Prostate gland (tissue), 2 donors: ENCODE measurements at regions not wholly inside any gene's neighbourhood (a gene's known extent, or its start where the extent isn't known, plus 50 kb on each side); places are given as distances from the start of the nearest gene placed in this dataset.

Experiments
- DNase-seq: peaks from one replicate; pipeline ENCODE4 v3.0.0-alpha.2; 2019; ENCODE audit warnings: low spot score
- H3K27ac ChIP-seq, 2 donors: fragments of 200-600 bp; sonication (generic); 2 replicates each; pipeline ENCODE4 v1.5.1; 2017 to 2019
- H3K27me3 ChIP-seq: fragments of 200-600 bp; sonication (generic); replicated peaks from 2 replicates; pipeline ENCODE4 v1.5.1; 2019; ENCODE audit not compliant: insufficient read depth
- H3K36me3 ChIP-seq, 2 donors: fragments of 200-600 bp; sonication (generic); 1 replicate in 1 of 2; 2 replicates in 1 of 2; pipeline versions ENCODE4 v1.5.1 to v1.8.1; 2017 to 2019
- H3K4me1 ChIP-seq: fragments of 200-600 bp; sonication (generic); replicated peaks from 2 replicates; pipeline ENCODE4 v1.5.1; 2019
- H3K4me3 ChIP-seq, 2 donors: fragments of 200-600 bp; sonication (generic); 2 replicates each; pipeline ENCODE4 v1.5.1; 2017 to 2019
- H3K9me3 ChIP-seq: fragments of 200-600 bp; sonication (generic); 2 replicates; pipeline ENCODE4 v1.5.1; 2017
- POLR2A ChIP-seq: fragments of 450-650 bp; IDR thresholded peaks from one replicate; pipeline ENCODE4 v1.6.1; 2016; ENCODE audit warnings: antibody characterized with exemption, mild to moderate bottlenecking
- POLR2AphosphoS5 ChIP-seq: sonication (generic); formaldehyde crosslinking; IDR thresholded peaks from one replicate; pipeline ENCODE4 v1.6.1; 2017; ENCODE audit warnings: antibody characterized with exemption
- WGBS: methylation state at CpG from one replicate; pipeline ENCODE4 v1.1.5; 2018; 5-methylcytosine and 5-hydroxymethylcytosine counted together
- intact Hi-C: fragments of 100-400 bp; cut with DNase I; formaldehyde crosslinking; loops from one replicate; pipeline ENCODE4 v1.14.2; 2022
- TF ChIP-seq, protein P1 (sequence below), 4 experiments: fragments of 200-600 bp in 2 of 4; fragments of 450-650 bp in 2 of 4; sonication (generic) in 2 of 4; IDR thresholded peaks; 1 replicate in 3 of 4; 2 replicates in 1 of 4; pipeline ENCODE4 v1.5.1; 2016 to 2019; ENCODE audit warnings: antibody characterized with exemption in 4 of 4, mild to moderate bottlenecking in 2 of 4, moderate library complexity in 2 of 4

DNA sequence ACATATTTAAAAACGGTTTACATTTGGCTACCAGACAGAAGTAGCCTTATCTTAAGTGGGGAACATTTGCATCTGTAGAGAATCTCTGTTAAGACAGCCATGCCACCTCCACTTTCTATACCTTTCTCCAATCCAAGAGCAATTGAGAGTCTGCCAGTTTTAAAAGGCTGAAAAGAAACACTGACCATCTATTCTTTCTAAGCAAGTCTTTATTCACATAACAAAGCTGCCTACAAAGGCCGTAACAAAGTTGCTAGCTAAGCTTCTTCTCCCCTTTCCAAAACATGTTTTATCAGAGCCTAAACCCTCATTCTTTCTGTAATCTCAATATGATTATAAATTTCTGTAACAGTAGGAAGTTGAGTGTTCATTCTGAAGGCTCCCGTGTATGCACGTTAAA, 1078.3 kb downstream of the NCAM2 start:
- Histone ChIP-seq H3K4me3 (no peak overlapping the region), H3K36me3 (no peaks in the 10 kb centered on the region), H3K27me3 (no peaks in the 10 kb centered on the region), H3K27ac (no peak overlapping the region), H3K4me1 (no peaks in the 10 kb centered on the region), H3K9me3 (no peaks in the 10 kb centered on the region)
- TF ChIP-seq POLR2AphosphoS5 (no peak), POLR2A (no peak)
- TF ChIP-seq, protein P1, sequence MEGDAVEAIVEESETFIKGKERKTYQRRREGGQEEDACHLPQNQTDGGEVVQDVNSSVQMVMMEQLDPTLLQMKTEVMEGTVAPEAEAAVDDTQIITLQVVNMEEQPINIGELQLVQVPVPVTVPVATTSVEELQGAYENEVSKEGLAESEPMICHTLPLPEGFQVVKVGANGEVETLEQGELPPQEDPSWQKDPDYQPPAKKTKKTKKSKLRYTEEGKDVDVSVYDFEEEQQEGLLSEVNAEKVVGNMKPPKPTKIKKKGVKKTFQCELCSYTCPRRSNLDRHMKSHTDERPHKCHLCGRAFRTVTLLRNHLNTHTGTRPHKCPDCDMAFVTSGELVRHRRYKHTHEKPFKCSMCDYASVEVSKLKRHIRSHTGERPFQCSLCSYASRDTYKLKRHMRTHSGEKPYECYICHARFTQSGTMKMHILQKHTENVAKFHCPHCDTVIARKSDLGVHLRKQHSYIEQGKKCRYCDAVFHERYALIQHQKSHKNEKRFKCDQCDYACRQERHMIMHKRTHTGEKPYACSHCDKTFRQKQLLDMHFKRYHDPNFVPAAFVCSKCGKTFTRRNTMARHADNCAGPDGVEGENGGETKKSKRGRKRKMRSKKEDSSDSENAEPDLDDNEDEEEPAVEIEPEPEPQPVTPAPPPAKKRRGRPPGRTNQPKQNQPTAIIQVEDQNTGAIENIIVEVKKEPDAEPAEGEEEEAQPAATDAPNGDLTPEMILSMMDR (IDR thresholded peaks at IDR 0.05) = no peak
- intact Hi-C loops = no loop called here
- WGBS = 76% methylated on average over 4 of the region's 4 CpGs
- no peak for DNase-seq

DNA sequence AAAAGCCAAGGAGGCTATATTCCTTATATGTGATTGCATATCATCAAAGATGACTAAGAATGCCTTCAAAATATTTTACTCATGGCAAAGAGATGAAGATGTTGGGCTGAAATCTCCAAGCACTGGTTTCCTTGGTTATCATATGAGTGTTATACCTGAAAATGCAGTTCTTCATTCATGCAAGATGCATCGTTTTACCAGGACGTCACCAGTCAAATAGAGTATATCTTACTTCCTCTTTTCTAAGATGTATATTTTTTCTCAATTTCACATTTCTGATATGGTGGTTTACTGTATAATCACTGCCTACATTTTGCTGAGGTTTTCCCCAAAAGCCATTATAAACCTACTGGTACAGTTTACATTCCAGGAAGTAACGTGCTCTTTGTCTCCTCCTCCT, 1085.7 kb downstream of the NCAM2 start:
- H3K4me3 ChIP-seq = no peak overlapping the region
- H3K4me1 ChIP-seq = no peaks in the 10 kb centered on the region

GRCh38 chr21:22096314-22096713, 1098.1 kb downstream of the NCAM2 start:
- Histone ChIP-seq H3K36me3 (no peaks in the 10 kb centered on the region), H3K9me3 (no peaks in the 10 kb centered on the region), H3K27me3 (no peaks in the 10 kb centered on the region), H3K4me3 (no peak overlapping the region), H3K4me1 (no peaks in the 10 kb centered on the region), H3K27ac (no peak overlapping the region)
- TF ChIP-seq POLR2A = no peak
- WGBS = 14% methylated on average over 1 of the region's 1 CpG
- intact Hi-C loops = no loop called here
- no peak for DNase-seq

More for the DNA sequence above, 1085.7 kb downstream of the NCAM2 start:
- Histone ChIP-seq H3K9me3 (no peaks in the 10 kb centered on the region), H3K27ac (no peak overlapping the region), H3K36me3 (no peaks in the 10 kb centered on the region), H3K27me3 (no peaks in the 10 kb centered on the region)
- WGBS = 87% methylated on average over 3 of the region's 3 CpGs
- TF ChIP-seq, protein P1 (IDR thresholded peaks at IDR 0.05) = no peak
- no peak for TF ChIP-seq POLR2A
- TF ChIP-seq POLR2AphosphoS5 = no peak
- DNase-seq = no peak
- intact Hi-C loops = no loop called here

- H3K27ac ChIP-seq = no peak overlapping the region
- TF ChIP-seq, protein P1 (IDR thresholded peaks at IDR 0.05) = no peak
- no peak for TF ChIP-seq POLR2A
- TF ChIP-seq POLR2AphosphoS5 = no peak
- 37% methylated on average over 2 of the region's 2 CpGs for WGBS
- DNase-seq = no peak
- no peak overlapping the region for H3K4me3 ChIP-seq
- no peaks in the 10 kb centered on the region for H3K27me3 ChIP-seq
- intact Hi-C loops = no loop called here
- no peaks in the 10 kb centered on the region for H3K9me3 ChIP-seq
- H3K36me3 ChIP-seq = no peaks in the 10 kb centered on the region
- H3K4me1 ChIP-seq = no peaks in the 10 kb centered on the region
Observed at GRCh38 chr21:22106720-22107410, 1108.7 kb downstream of the NCAM2 start.

- TF ChIP-seq POLR2A = no peak
- TF ChIP-seq, protein P1 (IDR thresholded peaks at IDR 0.05) = no peak
- TF ChIP-seq POLR2AphosphoS5 = peak; percentile 31
- H3K4me1 ChIP-seq = no peaks in the 10 kb centered on the region
- WGBS = 54% methylated on average over 2 of the region's 2 CpGs
- H3K9me3 ChIP-seq = no peaks in the 10 kb centered on the region
- H3K27me3 ChIP-seq = no peaks in the 10 kb centered on the region
- intact Hi-C loops = no loop called here
- no peak for DNase-seq
- no peak overlapping the region for H3K27ac ChIP-seq
- H3K36me3 ChIP-seq = no peaks in the 10 kb centered on the region
- H3K4me3 ChIP-seq = no peak overlapping the region
Observed at GRCh38 chr21:22115746-22116145, 1117.5 kb downstream of the NCAM2 start.
